Kidney (tissue), 13 donors: ENCODE measurements at regions not wholly inside any gene's neighbourhood (a gene's known extent, or its start where the extent isn't known, plus 50 kb on each side); places are given as distances from the start of the nearest gene placed in this dataset.

ENCODE experiments used
- DNase-seq, 5 donors: peaks; one replicate each; pipeline ENCODE4 v3.0.0-alpha.2; 2013 to 2020
- FAIRE-seq: peaks from 2 replicates; lab custom pipeline; 2012; peaks lifted over from hg19 to GRCh38; lab: Jason Lieb, UNC
- H3K27ac ChIP-seq, 2 donors: one replicate each; pipeline ENCODE4 v1.7.0; 2013; ENCODE audit warnings: low read depth in 2 of 2, low read length in 2 of 2, inconsistent platforms in 1 of 2
- H3K27me3 ChIP-seq: one replicate; pipeline ENCODE4 v1.7.1; 2013; ENCODE audit warnings: low read length, inconsistent platforms; ENCODE audit not compliant: control insufficient read depth, insufficient read depth
- H3K36me3 ChIP-seq, 3 donors: one replicate each; pipeline versions ENCODE4 v1.7.0 to v1.7.1; 2013; ENCODE audit warnings: low read length in 3 of 3, control low read depth in 1 of 3, inconsistent platforms in 1 of 3; ENCODE audit not compliant: insufficient read depth in 3 of 3, control insufficient read depth in 2 of 3
- H3K4me1 ChIP-seq, 3 donors: one replicate each; pipeline versions ENCODE4 v1.7.0 to v1.7.1; 2013; ENCODE audit warnings: low read length in 3 of 3, inconsistent platforms in 1 of 3, low read depth in 1 of 3; ENCODE audit not compliant: control insufficient read depth in 2 of 3, insufficient read depth in 2 of 3
- H3K4me3 ChIP-seq, 3 donors: one replicate each; pipeline versions ENCODE4 v1.7.0 to v1.8.1; 2013; ENCODE audit warnings: low read length in 3 of 3, control low read depth in 1 of 3, inconsistent platforms in 1 of 3
- H3K9ac ChIP-seq, 3 donors: one replicate each; pipeline versions ENCODE4 v1.7.0 to v1.7.1; 2013; ENCODE audit warnings: low read length in 3 of 3, control low read depth in 1 of 3, inconsistent platforms in 1 of 3
- H3K9me3 ChIP-seq, 3 donors: one replicate each; pipeline versions ENCODE4 v1.7.0 to v1.7.1; 2013; ENCODE audit warnings: low read length in 3 of 3, control low read depth in 1 of 3, inconsistent platforms in 1 of 3; ENCODE audit not compliant: control insufficient read depth in 2 of 3, insufficient read depth in 1 of 3
- intact Hi-C: fragments of 100-400 bp; cut with DNase I; formaldehyde crosslinking; loops from one replicate; pipeline ENCODE4 v1.11.1; 2022
- TF ChIP-seq, protein P1 (sequence below): IDR thresholded peaks from 3 replicates; pipeline ENCODE4 v1.5.1; 2012; ENCODE audit warnings: mild to moderate bottlenecking, moderate library complexity, borderline replicate concordance; ENCODE audit not compliant: insufficient read depth; ENCODE audit errors: extremely low read depth
- donor health status: control.
- donor health status: control.
- donor health status: control.
- donor health status: control.
- donor health status: control.
- donor health status: DM: yes; HTN: yes; CAD: no.
- donor health status: Normal renal cell carcinoma (clear cell type).

DNA sequence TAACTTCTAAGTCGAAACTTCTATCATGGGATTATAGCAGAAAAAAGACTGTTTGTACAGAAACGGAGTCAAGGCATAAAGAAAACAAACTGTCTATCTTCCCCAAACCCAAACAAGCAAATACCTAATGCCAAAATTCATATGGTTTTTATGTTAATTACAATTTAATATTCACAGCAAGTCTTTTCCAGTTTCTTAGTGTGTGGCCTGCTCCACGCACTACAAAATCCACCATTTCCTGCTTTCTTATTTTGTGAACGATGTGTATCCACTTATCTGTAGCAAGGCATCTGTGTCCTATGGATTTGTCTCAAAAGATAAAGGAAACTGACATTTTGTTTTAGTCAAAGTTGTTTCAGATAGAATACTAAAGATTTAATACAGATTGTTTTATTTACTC is 588.0 kb upstream of the CCDC54 start:
- no peak overlapping the region for H3K27ac ChIP-seq
- TF ChIP-seq, protein P1, sequence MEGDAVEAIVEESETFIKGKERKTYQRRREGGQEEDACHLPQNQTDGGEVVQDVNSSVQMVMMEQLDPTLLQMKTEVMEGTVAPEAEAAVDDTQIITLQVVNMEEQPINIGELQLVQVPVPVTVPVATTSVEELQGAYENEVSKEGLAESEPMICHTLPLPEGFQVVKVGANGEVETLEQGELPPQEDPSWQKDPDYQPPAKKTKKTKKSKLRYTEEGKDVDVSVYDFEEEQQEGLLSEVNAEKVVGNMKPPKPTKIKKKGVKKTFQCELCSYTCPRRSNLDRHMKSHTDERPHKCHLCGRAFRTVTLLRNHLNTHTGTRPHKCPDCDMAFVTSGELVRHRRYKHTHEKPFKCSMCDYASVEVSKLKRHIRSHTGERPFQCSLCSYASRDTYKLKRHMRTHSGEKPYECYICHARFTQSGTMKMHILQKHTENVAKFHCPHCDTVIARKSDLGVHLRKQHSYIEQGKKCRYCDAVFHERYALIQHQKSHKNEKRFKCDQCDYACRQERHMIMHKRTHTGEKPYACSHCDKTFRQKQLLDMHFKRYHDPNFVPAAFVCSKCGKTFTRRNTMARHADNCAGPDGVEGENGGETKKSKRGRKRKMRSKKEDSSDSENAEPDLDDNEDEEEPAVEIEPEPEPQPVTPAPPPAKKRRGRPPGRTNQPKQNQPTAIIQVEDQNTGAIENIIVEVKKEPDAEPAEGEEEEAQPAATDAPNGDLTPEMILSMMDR: no peak
- no peak for FAIRE-seq
- H3K9ac ChIP-seq: no peak overlapping the region
- DNase-seq: no peak
- H3K4me1 ChIP-seq: no peaks in the 10 kb centered on the region
- intact Hi-C loops: no loop called here
- H3K36me3 ChIP-seq: no peaks in the 10 kb centered on the region
- no peaks in the 10 kb centered on the region for H3K27me3 ChIP-seq
- H3K4me3 ChIP-seq: no peak overlapping the region
- H3K9me3 ChIP-seq: no peaks in the 10 kb centered on the region

DNA sequence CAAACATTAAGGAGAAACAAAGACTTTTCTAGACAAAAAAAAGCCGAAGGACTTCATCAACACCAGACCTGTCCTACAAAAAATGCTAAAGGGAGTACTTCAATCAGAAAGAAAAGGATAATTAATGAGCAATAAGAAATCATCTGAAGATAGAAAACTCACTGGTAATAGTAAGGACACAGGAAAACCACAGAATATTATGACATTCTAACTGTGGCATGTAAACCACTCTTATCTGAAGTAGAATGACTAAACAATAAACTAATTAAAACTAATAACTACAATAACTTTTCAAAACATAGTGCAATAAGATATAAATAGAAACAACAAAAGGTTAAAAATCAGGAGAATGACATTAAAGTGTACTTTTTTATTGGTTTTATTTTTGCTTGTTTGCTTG is 584.5 kb upstream of the CCDC54 start:
- no peak overlapping the region for H3K4me3 ChIP-seq
- no peaks in the 10 kb centered on the region for H3K36me3 ChIP-seq
- TF ChIP-seq, protein P1: no peak
- H3K27me3 ChIP-seq: no peaks in the 10 kb centered on the region
- FAIRE-seq (no peak), DNase-seq (no peak)
- intact Hi-C loops: no loop called here
- no peaks in the 10 kb centered on the region for H3K4me1 ChIP-seq
- H3K9me3 ChIP-seq: no peaks in the 10 kb centered on the region
- no peak overlapping the region for H3K27ac ChIP-seq
- no peak overlapping the region for H3K9ac ChIP-seq

- Histone ChIP-seq H3K4me3 (no peak overlapping the region), H3K9ac (no peak overlapping the region), H3K9me3 (no peaks in the 10 kb centered on the region), H3K36me3 (no peaks in the 10 kb centered on the region), H3K27ac (no peak overlapping the region), H3K27me3 (no peaks in the 10 kb centered on the region), H3K4me1 (no peaks in the 10 kb centered on the region)
- FAIRE-seq (no peak), DNase-seq (no peak)
- TF ChIP-seq, protein P1: no peak
- intact Hi-C loops: no loop called here
Observed at GRCh38 chr3:106794442-106794841, 582.8 kb upstream of the CCDC54 start.

GRCh38 chr3:106795553-106795952 is 581.7 kb upstream of the CCDC54 start:
- TF ChIP-seq, protein P1: no peak
- intact Hi-C loops: no loop called here

More at GRCh38 chr3:106795553-106795952, 581.7 kb upstream of the CCDC54 start:
- Histone ChIP-seq H3K4me3 (no peak overlapping the region), H3K9ac (no peak overlapping the region), H3K36me3 (no peaks in the 10 kb centered on the region), H3K9me3 (no peaks in the 10 kb centered on the region), H3K27me3 (no peaks in the 10 kb centered on the region), H3K27ac (no peak overlapping the region), H3K4me1 (no peaks in the 10 kb centered on the region)
- DNase-seq (no peak), FAIRE-seq (no peak)
